HG03045 (cell line): ENCODE measurements at regions not wholly inside any gene's neighbourhood (a gene's known extent, or its start where the extent isn't known, plus 50 kb on each side); places are given as distances from the start of the nearest gene placed in this dataset.

ENCODE experiments used
- ATAC-seq: cut with Tn5 transposase; IDR thresholded peaks from one replicate; pipeline ENCODE4 v1.9.1; 2021; ENCODE audit warnings: mild to moderate bottlenecking, moderate library complexity; ENCODE audit not compliant: unreplicated experiment

GRCh38 chr9:81214975-81215374, 474.4 kb downstream of the TLE1 start:
- ATAC-seq: no peak

GRCh38 chr9:81213456-81213855, 475.9 kb downstream of the TLE1 start:
- no peak for ATAC-seq

GRCh38 chr9:81211741-81212140, 477.6 kb downstream of the TLE1 start:
- ATAC-seq: no peak

GRCh38 chr9:81207651-81208050, 481.7 kb downstream of the TLE1 start:
- no peak for ATAC-seq

- no peak for ATAC-seq
Measured at GRCh38 chr9:81202292-81202691, 487.1 kb downstream of the TLE1 start.

- no peak for ATAC-seq
Measured at GRCh38 chr9:81195206-81195605, 494.1 kb downstream of the TLE1 start.

- no peak for ATAC-seq
Measured at GRCh38 chr9:81193362-81194339, 495.7 kb downstream of the TLE1 start.

- no peak for ATAC-seq
Measured at GRCh38 chr9:81191222-81191621, 498.1 kb downstream of the TLE1 start.

GRCh38 chr9:81190659-81191058, 498.7 kb downstream of the TLE1 start:
- ATAC-seq: no peak

- no peak for ATAC-seq
Measured at GRCh38 chr9:81183761-81184160, 505.6 kb downstream of the TLE1 start.

GRCh38 chr9:81182431-81182830, 506.9 kb downstream of the TLE1 start:
- ATAC-seq: no peak

- ATAC-seq: no peak
Measured at GRCh38 chr9:81174023-81174422, 515.3 kb downstream of the TLE1 start.

GRCh38 chr9:81171689-81172088, 517.7 kb downstream of the TLE1 start:
- ATAC-seq: no peak

GRCh38 chr9:81162361-81162760, 527.0 kb downstream of the TLE1 start:
- ATAC-seq: no peak

- ATAC-seq: no peak
Measured at GRCh38 chr9:81156381-81156780, 533.0 kb downstream of the TLE1 start.

- ATAC-seq: no peak
Measured at GRCh38 chr9:81150016-81150625, 539.2 kb downstream of the TLE1 start.

GRCh38 chr9:81146684-81147337, 542.5 kb downstream of the TLE1 start:
- no peak for ATAC-seq

- no peak for ATAC-seq
Measured at GRCh38 chr9:81146241-81146640, 543.1 kb downstream of the TLE1 start.

- no peak for ATAC-seq
Measured at GRCh38 chr9:81145331-81145963, 543.9 kb downstream of the TLE1 start.

GRCh38 chr9:81141961-81142360, 547.4 kb downstream of the TLE1 start:
- no peak for ATAC-seq

- ATAC-seq: no peak
Measured at GRCh38 chr9:81137976-81138568, 551.3 kb downstream of the TLE1 start.
